ENCODE measurements at regions not wholly inside any gene's neighbourhood (a gene's known extent, or its start where the extent isn't known, plus 50 kb on each side); places are given as distances from the start of the nearest gene placed in this dataset.
A peak's percentile ranks its signal among the peaks of the same experiment; 100 is the strongest.

- no peak for DNase-seq (ENCODE audit: low spot score)
Observed at GRCh38 chr18:60319129-60319528, 53.4 kb downstream of the MC4R start.

- DNase-seq (ENCODE audit: low spot score), result no peak
Observed at GRCh38 chr18:60311676-60312360, 60.8 kb downstream of the MC4R start.

GRCh38 chr18:60295674-60296073, 76.9 kb downstream of the MC4R start:
- DNase-seq (ENCODE audit: low spot score), result no peak

GRCh38 chr18:60292186-60292585, 80.4 kb downstream of the MC4R start:
- DNase-seq (ENCODE audit: low spot score), result no peak

- DNase-seq (ENCODE audit: low spot score), result no peak
Observed at GRCh38 chr18:60279391-60279790, 93.2 kb downstream of the MC4R start.

GRCh38 chr18:60277855-60278480, 94.6 kb downstream of the MC4R start:
- no peak for DNase-seq (ENCODE audit: low spot score)

GRCh38 chr18:60267391-60268058, 105.0 kb downstream of the MC4R start:
- DNase-seq (ENCODE audit: low spot score), result no peak

GRCh38 chr18:60266558-60266957, 106.0 kb downstream of the MC4R start:
- DNase-seq (ENCODE audit: low spot score), result no peak

- DNase-seq (ENCODE audit: low spot score), result peak; percentile 36
Observed at GRCh38 chr18:60259052-60259681, 113.4 kb downstream of the MC4R start.

- peak; percentile 49 for DNase-seq (ENCODE audit: low spot score)
Observed at GRCh38 chr18:60249388-60249787, 123.2 kb downstream of the MC4R start.

- peak; percentile 40 for DNase-seq (ENCODE audit: low spot score)
Observed at GRCh38 chr18:60248336-60249330, 123.9 kb downstream of the MC4R start.

- DNase-seq (ENCODE audit: low spot score), result peak; percentile 54
Observed at GRCh38 chr18:60247103-60247502, 125.5 kb downstream of the MC4R start.

- DNase-seq (ENCODE audit: low spot score), result peak; percentile 48
Observed at GRCh38 chr18:60246606-60247005, 126.0 kb downstream of the MC4R start.

- DNase-seq (ENCODE audit: low spot score), result no peak
Observed at GRCh38 chr18:60245096-60245495, 127.5 kb downstream of the MC4R start.

GRCh38 chr18:60239024-60239710, 133.4 kb downstream of the MC4R start:
- peak; percentile 38 for DNase-seq (ENCODE audit: low spot score)

- no peak for DNase-seq (ENCODE audit: low spot score)
Observed at GRCh38 chr18:60235164-60235563, 137.4 kb downstream of the MC4R start.

- DNase-seq (ENCODE audit: low spot score), result no peak
Observed at GRCh38 chr18:60232541-60232940, 140.0 kb downstream of the MC4R start.

GRCh38 chr18:60228609-60229595, 143.7 kb downstream of the MC4R start:
- DNase-seq (ENCODE audit: low spot score), result no peak

- DNase-seq (ENCODE audit: low spot score), result no peak
Observed at GRCh38 chr18:60215432-60215831, 157.1 kb downstream of the MC4R start.

- DNase-seq (ENCODE audit: low spot score), result no peak
Observed at GRCh38 chr18:60209042-60209441, 163.5 kb downstream of the MC4R start.
